PFSK-1 (cell line): ENCODE measurements at regions not wholly inside any gene's neighbourhood (a gene's known extent, or its start where the extent isn't known, plus 50 kb on each side); places are given as distances from the start of the nearest gene placed in this dataset.

Experiments
- FOXP2 ChIP-seq: optimal IDR thresholded peaks from 2 replicates; pipeline ENCODE3; 2011; ENCODE audit warnings: borderline replicate concordance, control low read depth, inconsistent platforms; ENCODE audit not compliant: insufficient read depth; ENCODE audit errors: extremely low read length, extremely low read depth
- POLR2AphosphoS5 ChIP-seq: IDR thresholded peaks from 2 replicates; pipeline ENCODE4 v1.6.1; 2012; ENCODE audit warnings: low read depth, mild to moderate bottlenecking, control low read depth, low read length, moderate library complexity
- REST ChIP-seq, 2 experiments: IDR thresholded peaks; 2 replicates each; pipeline versions ENCODE4 v1.6.1 to v1.8.0; 2011 to 2012; ENCODE audit warnings: low read depth in 2 of 2, low read length in 2 of 2, control low read depth in 1 of 2, inconsistent platforms in 1 of 2, mild to moderate bottlenecking in 1 of 2, moderate library complexity in 1 of 2; ENCODE audit not compliant: insufficient read depth in 1 of 2
- SIN3A ChIP-seq: IDR thresholded peaks from 2 replicates; pipeline ENCODE4 v1.6.1; 2012; ENCODE audit warnings: mild to moderate bottlenecking, low read length, moderate library complexity, borderline replicate concordance; ENCODE audit not compliant: insufficient read depth
- TAF1 ChIP-seq: IDR thresholded peaks from 2 replicates; pipeline ENCODE4 v1.6.1; 2012; ENCODE audit warnings: low read length, control low read depth, borderline replicate concordance; ENCODE audit not compliant: insufficient read depth

- TF ChIP-seq FOXP2: no peak
- TF ChIP-seq TAF1: no peak
- TF ChIP-seq SIN3A: no peak
- TF ChIP-seq POLR2AphosphoS5: no peak
- no peak for TF ChIP-seq REST (IDR thresholded peaks at IDR 0.05; ENCODE audit: insufficient read depth in 1 of 2, low read depth in 2 of 2, low read length in 2 of 2)
These were observed 85.4 kb upstream of the KLF12 start for GRCh38 chr13:74219566-74219965.

GRCh38 chr13:74218291-74218690 is 84.1 kb upstream of the KLF12 start:
- TF ChIP-seq REST (IDR thresholded peaks at IDR 0.05; ENCODE audit: insufficient read depth in 1 of 2, low read depth in 2 of 2, low read length in 2 of 2): no peak
- TF ChIP-seq POLR2AphosphoS5: no peak
- TF ChIP-seq SIN3A: no peak
- TF ChIP-seq FOXP2: no peak
- no peak for TF ChIP-seq TAF1

- TF ChIP-seq FOXP2: no peak
- no peak for TF ChIP-seq SIN3A
- no peak for TF ChIP-seq POLR2AphosphoS5
- no peak for TF ChIP-seq REST (IDR thresholded peaks at IDR 0.05; ENCODE audit: insufficient read depth in 1 of 2, low read depth in 2 of 2, low read length in 2 of 2)
- no peak for TF ChIP-seq TAF1
These were observed 83.6 kb upstream of the KLF12 start for GRCh38 chr13:74217811-74218210.

GRCh38 chr13:74215420-74215819 is 81.2 kb upstream of the KLF12 start:
- TF ChIP-seq FOXP2 (no peak), POLR2AphosphoS5 (no peak), SIN3A (no peak), TAF1 (no peak), REST (IDR thresholded peaks at IDR 0.05; ENCODE audit: insufficient read depth in 1 of 2, low read depth in 2 of 2, low read length in 2 of 2) (no peak)

GRCh38 chr13:74214321-74214720 is 80.1 kb upstream of the KLF12 start:
- TF ChIP-seq POLR2AphosphoS5: no peak
- no peak for TF ChIP-seq REST (IDR thresholded peaks at IDR 0.05; ENCODE audit: insufficient read depth in 1 of 2, low read depth in 2 of 2, low read length in 2 of 2)
- TF ChIP-seq SIN3A: no peak
- TF ChIP-seq TAF1: no peak
- no peak for TF ChIP-seq FOXP2
